ENCODE measurements at regions not wholly inside any gene's neighbourhood (a gene's known extent, or its start where the extent isn't known, plus 50 kb on each side); places are given as distances from the start of the nearest gene placed in this dataset.

- DNase-seq (ENCODE audit: low read depth): no peak
Measured at GRCh38 chr2:30048636-30049175, 98.1 kb upstream of the YPEL5 start.

GRCh38 chr2:30055548-30055947, 91.3 kb upstream of the YPEL5 start:
- no peak for DNase-seq (ENCODE audit: low read depth)

GRCh38 chr2:30060562-30060961, 86.2 kb upstream of the YPEL5 start:
- no peak for DNase-seq (ENCODE audit: low read depth)

- no peak for DNase-seq (ENCODE audit: low read depth)
Measured at GRCh38 chr2:30068067-30068466, 78.7 kb upstream of the YPEL5 start.

GRCh38 chr2:30072250-30072842, 74.5 kb upstream of the YPEL5 start:
- peak; percentile 22 for DNase-seq (ENCODE audit: low read depth)

GRCh38 chr2:30073523-30073922, 73.3 kb upstream of the YPEL5 start:
- DNase-seq (ENCODE audit: low read depth): no peak

- no peak for DNase-seq (ENCODE audit: low read depth)
Measured at GRCh38 chr2:30074023-30074422, 72.8 kb upstream of the YPEL5 start.

GRCh38 chr2:30078521-30078920, 68.3 kb upstream of the YPEL5 start:
- DNase-seq (ENCODE audit: low read depth): no peak

GRCh38 chr2:30084915-30085314, 61.9 kb upstream of the YPEL5 start:
- no peak for DNase-seq (ENCODE audit: low read depth)

- no peak for DNase-seq (ENCODE audit: low read depth)
Measured at GRCh38 chr2:30089171-30089570, 57.6 kb upstream of the YPEL5 start.

GRCh38 chr2:30095402-30095801, 51.4 kb upstream of the YPEL5 start:
- DNase-seq (ENCODE audit: low read depth): no peak

GRCh38 chr2:30096451-30096850, 50.4 kb upstream of the YPEL5 start:
- no peak for DNase-seq (ENCODE audit: low read depth)
